BJ (cell line): ENCODE measurements at regions not wholly inside any gene's neighbourhood (a gene's known extent, or its start where the extent isn't known, plus 50 kb on each side); places are given as distances from the start of the nearest gene placed in this dataset.
A peak's percentile ranks its signal among the peaks of the same experiment; 100 is the strongest.

Experiments
- CTCF ChIA-PET: fragments of 350-600 bp; formaldehyde crosslinking; extraction: SDS; loops from one replicate; lab custom pipeline; 2021; ENCODE audit warnings: antibody characterized with exemption, inconsistent platforms; lab: Yijun Ruan, JAX
- POLR2A ChIA-PET: fragments of 300-600 bp; sonication (Branson Sonifier 250); formaldehyde crosslinking; extraction: SDS; loops from one replicate; lab custom pipeline; 2021; ENCODE audit warnings: antibody characterized with exemption; lab: Charles Lee
- DNase-seq: peaks from one replicate; pipeline ENCODE4 v3.0.0-alpha.2; 2011; ENCODE audit warnings: low read depth
- H3K27me3 ChIP-seq: 2 replicates; pipeline ENCODE4 v1.6.0; 2011; ENCODE audit warnings: low read length; ENCODE audit not compliant: control insufficient read depth, insufficient read depth
- H3K36me3 ChIP-seq: 2 replicates; pipeline ENCODE4 v1.5.1; 2011; ENCODE audit warnings: low read length; ENCODE audit not compliant: control insufficient read depth, insufficient read depth
- H3K4me3 ChIP-seq: 2 replicates; pipeline ENCODE4 v1.5.1; 2011; ENCODE audit warnings: low read depth, mild to moderate bottlenecking, control low read depth, low read length
- CTCF ChIP-seq: IDR thresholded peaks from 2 replicates; pipeline ENCODE4 v1.5.1; 2011; ENCODE audit warnings: low read depth, mild to moderate bottlenecking, control low read depth, inconsistent platforms, low read length, moderate library complexity; ENCODE audit not compliant: insufficient read depth

- no peak for TF ChIP-seq CTCF
- Histone ChIP-seq H3K27me3 (no peaks in the 10 kb centered on the region), H3K4me3 (no peak overlapping the region), H3K36me3 (no peaks in the 10 kb centered on the region)
- ChIA-PET CTCF (no interaction called here), POLR2A (no interaction called here)
- no peak for DNase-seq
These were observed 1289.4 kb downstream of the PCDH9 start for GRCh38 chr13:65940720-65941119.

GRCh38 chr13:65937251-65937650 is 1292.9 kb downstream of the PCDH9 start:
- CTCF ChIA-PET: no interaction called here
- TF ChIP-seq CTCF: no peak
- no peak for DNase-seq
- Histone ChIP-seq H3K27me3 (no peaks in the 10 kb centered on the region), H3K4me3 (no peak overlapping the region), H3K36me3 (no peaks in the 10 kb centered on the region)
- POLR2A ChIA-PET: no interaction called here

DNA sequence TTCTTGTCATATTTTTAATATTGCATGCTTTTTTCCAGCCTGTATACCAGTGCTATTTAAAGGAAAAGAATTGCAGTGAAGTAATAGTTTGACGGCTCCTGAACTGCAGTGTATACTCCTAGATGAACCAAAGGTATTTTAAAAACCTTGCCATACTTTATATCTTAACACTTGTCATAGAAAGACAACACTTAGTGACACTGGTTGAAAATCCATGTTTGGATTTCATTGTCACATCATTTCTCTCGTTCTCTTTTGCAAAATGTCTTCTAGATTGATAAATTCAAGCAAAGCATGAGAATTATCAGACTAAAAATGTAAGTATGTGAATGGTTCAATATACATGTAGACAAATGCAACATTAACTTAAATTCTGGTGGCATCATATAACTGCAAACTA is 1293.9 kb downstream of the PCDH9 start:
- ChIA-PET CTCF (no interaction called here), POLR2A (no interaction called here)
- H3K27me3 ChIP-seq: no peaks in the 10 kb centered on the region
- no peak for TF ChIP-seq CTCF
- no peaks in the 10 kb centered on the region for H3K36me3 ChIP-seq
- no peak overlapping the region for H3K4me3 ChIP-seq
- DNase-seq: no peak

- Histone ChIP-seq H3K36me3 (no peaks in the 10 kb centered on the region), H3K27me3 (no peaks in the 10 kb centered on the region), H3K4me3 (no peak overlapping the region)
- ChIA-PET CTCF (interaction anchor here (0.9 kb wide), 1 partner anchor 27 kb away, joined by 4 read pairs; no protein-coding TSS in a partner anchor), POLR2A (no interaction called here)
- TF ChIP-seq CTCF: no peak
- DNase-seq: peak; percentile 38
These were observed 1297.4 kb downstream of the PCDH9 start for GRCh38 chr13:65932587-65933239.

GRCh38 chr13:65932013-65932412 is 1298.1 kb downstream of the PCDH9 start:
- no peak for DNase-seq
- ChIA-PET POLR2A (no interaction called here), CTCF (no interaction called here)
- H3K4me3 ChIP-seq: no peak overlapping the region
- TF ChIP-seq CTCF: no peak
- H3K27me3 ChIP-seq: no peaks in the 10 kb centered on the region
- H3K36me3 ChIP-seq: no peaks in the 10 kb centered on the region
